Epithelial cell of esophagus (primary cell): ENCODE measurements at regions not wholly inside any gene's neighbourhood (a gene's known extent, or its start where the extent isn't known, plus 50 kb on each side); places are given as distances from the start of the nearest gene placed in this dataset.

Source experiments
- DNase-seq: peaks from one replicate; pipeline ENCODE4 v3.0.0; 2010; ENCODE audit warnings: low read depth
- H3K4me3 ChIP-seq: 2 replicates; pipeline ENCODE4 v1.5.1; 2011; ENCODE audit warnings: mild to moderate bottlenecking, low read length, control low read depth
- CTCF ChIP-seq: IDR thresholded peaks from 2 replicates; pipeline ENCODE4 v1.5.1; 2011; ENCODE audit warnings: low read depth, mild to moderate bottlenecking, low read length, control low read depth, inconsistent platforms; ENCODE audit not compliant: insufficient read depth; ENCODE audit errors: missing control alignments

- DNase-seq: no peak
- no peak for TF ChIP-seq CTCF
- H3K4me3 ChIP-seq: no peak overlapping the region
These were observed 226.7 kb upstream of the WSCD1 start for GRCh38 chr17:5843366-5844026.

GRCh38 chr17:5846001-5846400, 224.2 kb upstream of the WSCD1 start:
- H3K4me3 ChIP-seq: no peak overlapping the region
- DNase-seq: no peak
- TF ChIP-seq CTCF: no peak

GRCh38 chr17:5854871-5855554, 215.2 kb upstream of the WSCD1 start:
- no peak overlapping the region for H3K4me3 ChIP-seq
- no peak for TF ChIP-seq CTCF
- no peak for DNase-seq

- no peak for DNase-seq
- no peak for TF ChIP-seq CTCF
- H3K4me3 ChIP-seq: no peak overlapping the region
These were observed 208.9 kb upstream of the WSCD1 start for GRCh38 chr17:5861246-5861645.

- no peak for TF ChIP-seq CTCF
- H3K4me3 ChIP-seq: no peak overlapping the region
- no peak for DNase-seq
These were observed 208.3 kb upstream of the WSCD1 start for GRCh38 chr17:5861854-5862253.

GRCh38 chr17:5862395-5862794, 207.8 kb upstream of the WSCD1 start:
- DNase-seq: no peak
- H3K4me3 ChIP-seq: no peak overlapping the region
- TF ChIP-seq CTCF: no peak
